Keratinocyte (primary cell): ENCODE measurements at regions not wholly inside any gene's neighbourhood (a gene's known extent, or its start where the extent isn't known, plus 50 kb on each side); places are given as distances from the start of the nearest gene placed in this dataset.

Source experiments
- DNase-seq: peaks from one replicate; pipeline ENCODE4 v3.0.0-alpha.2; 2011; ENCODE audit warnings: low read depth, missing footprints, low spot score
- FAIRE-seq: peaks from 2 replicates; lab custom pipeline; 2011; peaks lifted over from hg19 to GRCh38; lab: Jason Lieb, UNC
- H2AFZ ChIP-seq: 2 replicates; pipeline ENCODE4 v1.6.0; 2012; ENCODE audit warnings: low read length, control low read depth, inconsistent platforms; ENCODE audit not compliant: control insufficient read depth
- H3K27ac ChIP-seq: 2 replicates; pipeline ENCODE4 v1.5.1; 2011; ENCODE audit warnings: low read length; ENCODE audit not compliant: control insufficient read depth, insufficient read depth
- H3K27me3 ChIP-seq: 3 replicates; pipeline ENCODE4 v1.6.0; 2011; ENCODE audit warnings: low read length; ENCODE audit not compliant: control insufficient read depth, insufficient read depth; ENCODE audit errors: extremely low read depth
- H3K36me3 ChIP-seq, 2 experiments: 2 replicates in 1 of 2; 3 replicates in 1 of 2; pipeline ENCODE4 v1.5.1; 2011; ENCODE audit warnings: low read length in 2 of 2, mild to moderate bottlenecking in 1 of 2; ENCODE audit not compliant: control insufficient read depth in 2 of 2, insufficient read depth in 2 of 2; ENCODE audit errors: extremely low read depth in 1 of 2
- H3K4me1 ChIP-seq: 3 replicates; pipeline ENCODE4 v1.5.1; 2011; ENCODE audit warnings: low read length; ENCODE audit not compliant: control insufficient read depth, insufficient read depth; ENCODE audit errors: extremely low read depth
- H3K4me2 ChIP-seq: 3 replicates; pipeline ENCODE4 v1.6.0; 2011; ENCODE audit warnings: low read depth, low read length; ENCODE audit not compliant: control insufficient read depth, insufficient read depth; ENCODE audit errors: extremely low read depth
- H3K4me3 ChIP-seq, 3 experiments: fragments of 200-600 bp in 1 of 3; sonication (generic) in 1 of 3; 2 replicates in 2 of 3; 3 replicates in 1 of 3; pipeline ENCODE4 v1.5.1; 2011 to 2016; ENCODE audit warnings: low read length in 3 of 3, mild to moderate bottlenecking in 3 of 3, control low read depth in 2 of 3, inconsistent platforms in 1 of 3, low read depth in 1 of 3, mixed read lengths in 1 of 3, mixed run types in 1 of 3, moderate library complexity in 1 of 3; ENCODE audit not compliant: control insufficient read depth in 2 of 3, insufficient read depth in 2 of 3; ENCODE audit errors: extremely low read depth in 1 of 3
- H3K79me2 ChIP-seq: 2 replicates; pipeline ENCODE4 v1.6.0; 2012; ENCODE audit warnings: low read length; ENCODE audit not compliant: control insufficient read depth, insufficient read depth
- H3K9ac ChIP-seq: 3 replicates; pipeline ENCODE4 v1.6.0; 2011; ENCODE audit warnings: low read length; ENCODE audit not compliant: control insufficient read depth, insufficient read depth; ENCODE audit errors: extremely low read depth
- H3K9me1 ChIP-seq: 3 replicates; pipeline ENCODE4 v1.6.0; 2011; ENCODE audit warnings: low read length; ENCODE audit not compliant: control insufficient read depth, insufficient read depth; ENCODE audit errors: extremely low read depth
- H3K9me3 ChIP-seq: 2 replicates; pipeline ENCODE4 v1.5.1; 2012; ENCODE audit warnings: low read depth, low read length; ENCODE audit not compliant: control insufficient read depth
- H4K20me1 ChIP-seq: 3 replicates; pipeline ENCODE4 v1.6.0; 2011; ENCODE audit warnings: low read length; ENCODE audit not compliant: control insufficient read depth, insufficient read depth; ENCODE audit errors: extremely low read depth
- EZH2 ChIP-seq: IDR thresholded peaks from one replicate; pipeline ENCODE4 v1.6.1; 2012; ENCODE audit warnings: inconsistent platforms, mild to moderate bottlenecking, low read length, moderate library complexity
- dilution Hi-C: fragments of 300-500 bp; cut with MboI; formaldehyde crosslinking; loops from one replicate; pipeline ENCODE4 v1.7.0; 2020; ENCODE audit warnings: low sequenced_read_pairs; ENCODE audit not compliant: extremely low pct_ligation_motif_present
- TF ChIP-seq, protein P1 (sequence below), 3 experiments: IDR thresholded peaks in 1 of 3; conservative IDR thresholded peaks in 1 of 3; optimal IDR thresholded peaks in 1 of 3; 2 replicates in 2 of 3; 3 replicates in 1 of 3; pipeline versions ENCODE3 to v1.5.1; 2011; ENCODE audit warnings: low read length in 3 of 3, mild to moderate bottlenecking in 3 of 3, moderate library complexity in 2 of 3, control low read depth in 1 of 3, inconsistent platforms in 1 of 3; ENCODE audit not compliant: insufficient read depth in 2 of 3; ENCODE audit errors: extremely low read depth in 1 of 3

DNA sequence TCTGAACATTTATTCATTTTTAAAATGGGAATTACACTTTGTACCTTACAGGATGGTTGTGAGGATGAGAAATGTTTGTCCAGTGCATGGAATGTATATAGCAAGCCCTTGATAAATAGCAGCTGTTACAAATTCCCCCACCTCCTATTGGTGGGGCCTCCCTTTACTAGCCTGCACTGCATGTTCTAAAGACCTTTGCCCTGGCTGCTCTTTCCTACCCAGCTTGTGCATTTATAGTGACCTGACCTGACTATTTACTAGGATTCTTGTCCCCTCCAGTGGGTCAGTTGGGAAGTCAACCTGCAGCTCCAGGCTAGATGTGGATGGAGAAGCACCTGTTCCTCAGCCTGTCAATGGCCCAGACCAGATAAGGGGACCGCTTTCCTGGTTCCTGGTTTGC lies 180.3 kb downstream of the HIPK3 start:
- Histone ChIP-seq H3K4me3 (no peak overlapping the region), H3K9me3 (no peaks in the 10 kb centered on the region), H3K36me3 (no peaks in the 10 kb centered on the region), H3K79me2 (no peaks in the 10 kb centered on the region), H3K4me2 (no peak overlapping the region), H3K9ac (no peak overlapping the region), H4K20me1 (no peaks in the 10 kb centered on the region), H3K27ac (no peak overlapping the region), H3K27me3 (no peaks in the 10 kb centered on the region), H2AFZ (no peak overlapping the region), H3K9me1 (no peaks in the 10 kb centered on the region), H3K4me1 (no peaks in the 10 kb centered on the region)
- dilution Hi-C loops: no loop called here
- TF ChIP-seq EZH2: no peak
- TF ChIP-seq, protein P1, sequence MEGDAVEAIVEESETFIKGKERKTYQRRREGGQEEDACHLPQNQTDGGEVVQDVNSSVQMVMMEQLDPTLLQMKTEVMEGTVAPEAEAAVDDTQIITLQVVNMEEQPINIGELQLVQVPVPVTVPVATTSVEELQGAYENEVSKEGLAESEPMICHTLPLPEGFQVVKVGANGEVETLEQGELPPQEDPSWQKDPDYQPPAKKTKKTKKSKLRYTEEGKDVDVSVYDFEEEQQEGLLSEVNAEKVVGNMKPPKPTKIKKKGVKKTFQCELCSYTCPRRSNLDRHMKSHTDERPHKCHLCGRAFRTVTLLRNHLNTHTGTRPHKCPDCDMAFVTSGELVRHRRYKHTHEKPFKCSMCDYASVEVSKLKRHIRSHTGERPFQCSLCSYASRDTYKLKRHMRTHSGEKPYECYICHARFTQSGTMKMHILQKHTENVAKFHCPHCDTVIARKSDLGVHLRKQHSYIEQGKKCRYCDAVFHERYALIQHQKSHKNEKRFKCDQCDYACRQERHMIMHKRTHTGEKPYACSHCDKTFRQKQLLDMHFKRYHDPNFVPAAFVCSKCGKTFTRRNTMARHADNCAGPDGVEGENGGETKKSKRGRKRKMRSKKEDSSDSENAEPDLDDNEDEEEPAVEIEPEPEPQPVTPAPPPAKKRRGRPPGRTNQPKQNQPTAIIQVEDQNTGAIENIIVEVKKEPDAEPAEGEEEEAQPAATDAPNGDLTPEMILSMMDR (optimal IDR thresholded peaks at IDR 0.05 in 1 of 3, IDR thresholded peaks at IDR 0.05 in 1 of 3, conservative IDR thresholded peaks at IDR 0.05 in 1 of 3; ENCODE audit: extremely low read depth in 1 of 3, insufficient read depth in 2 of 3, low read length in 3 of 3): no peak
- FAIRE-seq (no peak), DNase-seq (no peak)

DNA sequence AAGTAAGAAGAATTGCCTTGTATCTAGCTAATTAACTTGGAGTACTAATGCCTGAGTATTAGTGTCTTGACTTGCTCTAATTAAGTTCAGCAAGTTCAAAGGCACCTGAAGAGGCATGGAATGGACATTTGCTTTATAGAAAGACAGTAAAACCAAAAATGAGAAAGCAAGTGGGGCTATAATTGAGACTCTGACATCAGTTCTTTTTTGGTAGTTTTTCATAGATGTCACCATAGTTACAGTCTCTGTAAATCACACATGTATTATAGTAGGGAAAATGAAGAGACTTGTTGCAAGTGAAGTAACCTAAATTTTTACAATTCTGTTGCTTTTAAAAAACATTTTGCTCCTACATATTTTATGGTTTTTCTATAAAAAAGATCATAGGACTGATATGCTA lies 178.0 kb downstream of the HIPK3 start:
- Histone ChIP-seq H3K79me2 (no peaks in the 10 kb centered on the region), H3K27ac (no peak overlapping the region), H4K20me1 (no peaks in the 10 kb centered on the region), H3K4me2 (no peak overlapping the region), H3K9me1 (no peaks in the 10 kb centered on the region), H3K36me3 (no peaks in the 10 kb centered on the region), H3K4me3 (no peak overlapping the region), H3K4me1 (no peaks in the 10 kb centered on the region), H2AFZ (no peak overlapping the region), H3K27me3 (no peaks in the 10 kb centered on the region), H3K9me3 (no peaks in the 10 kb centered on the region), H3K9ac (no peak overlapping the region)
- dilution Hi-C loops: no loop called here
- DNase-seq (no peak), FAIRE-seq (no peak)
- TF ChIP-seq, protein P1 (optimal IDR thresholded peaks at IDR 0.05 in 1 of 3, IDR thresholded peaks at IDR 0.05 in 1 of 3, conservative IDR thresholded peaks at IDR 0.05 in 1 of 3; ENCODE audit: extremely low read depth in 1 of 3, insufficient read depth in 2 of 3, low read length in 3 of 3): no peak
- no peak for TF ChIP-seq EZH2
